ENCODE measurements at regions not wholly inside any gene's neighbourhood (a gene's known extent, or its start where the extent isn't known, plus 50 kb on each side); places are given as distances from the start of the nearest gene placed in this dataset.

GRCh38 chr18:77833807-77834206, 584.2 kb downstream of the GALR1 start:
- no peak overlapping the region for H3K4me3 ChIP-seq (IDR thresholded peaks at IDR 0.05; ENCODE audit: insufficient read depth, low read depth, low read length)
- H3K4me1 ChIP-seq (ENCODE audit: low read depth, poor library complexity, severe bottlenecking): no peaks in the 10 kb centered on the region
- H3K27ac ChIP-seq: no peak overlapping the region
- H4K20me1 ChIP-seq (ENCODE audit: insufficient read depth): no peaks in the 10 kb centered on the region
- no peak overlapping the region for H2AFZ ChIP-seq (ENCODE audit: low read depth)
- no peak for TF ChIP-seq CTCF (conservative IDR thresholded peaks at IDR 0.05; ENCODE audit: low read depth, low read length)
- no peak overlapping the region for H3K4me2 ChIP-seq
- no peaks in the 10 kb centered on the region for H3K79me2 ChIP-seq (ENCODE audit: insufficient read depth, low read depth)
- H3K27me3 ChIP-seq (ENCODE audit: insufficient read depth, low read depth): no peaks in the 10 kb centered on the region
- no peaks in the 10 kb centered on the region for H3K36me3 ChIP-seq (ENCODE audit: insufficient read depth)
- no peak overlapping the region for H3K9ac ChIP-seq

- no peak overlapping the region for H2AFZ ChIP-seq (ENCODE audit: low read depth)
- no peaks in the 10 kb centered on the region for H3K36me3 ChIP-seq (ENCODE audit: insufficient read depth)
- H3K4me1 ChIP-seq (ENCODE audit: low read depth, poor library complexity, severe bottlenecking): no peaks in the 10 kb centered on the region
- H3K27me3 ChIP-seq (ENCODE audit: insufficient read depth, low read depth): no peaks in the 10 kb centered on the region
- H4K20me1 ChIP-seq (ENCODE audit: insufficient read depth): no peaks in the 10 kb centered on the region
- no peak overlapping the region for H3K27ac ChIP-seq
- no peak overlapping the region for H3K4me3 ChIP-seq (IDR thresholded peaks at IDR 0.05; ENCODE audit: insufficient read depth, low read depth, low read length)
- H3K4me2 ChIP-seq: no peak overlapping the region
- no peak for TF ChIP-seq CTCF (conservative IDR thresholded peaks at IDR 0.05; ENCODE audit: low read depth, low read length)
- no peak overlapping the region for H3K9ac ChIP-seq
- no peaks in the 10 kb centered on the region for H3K79me2 ChIP-seq (ENCODE audit: insufficient read depth, low read depth)
Observed at GRCh38 chr18:77851802-77852201, 602.2 kb downstream of the GALR1 start.

GRCh38 chr18:77853859-77854258, 604.2 kb downstream of the GALR1 start:
- Histone ChIP-seq H3K4me2 (no peak overlapping the region), H3K4me3 (IDR thresholded peaks at IDR 0.05; ENCODE audit: insufficient read depth, low read depth, low read length) (no peak overlapping the region), H4K20me1 (ENCODE audit: insufficient read depth) (no peaks in the 10 kb centered on the region), H3K4me1 (ENCODE audit: low read depth, poor library complexity, severe bottlenecking) (no peaks in the 10 kb centered on the region), H3K27me3 (ENCODE audit: insufficient read depth, low read depth) (no peaks in the 10 kb centered on the region), H3K79me2 (ENCODE audit: insufficient read depth, low read depth) (no peaks in the 10 kb centered on the region), H3K9ac (no peak overlapping the region), H3K36me3 (ENCODE audit: insufficient read depth) (no peaks in the 10 kb centered on the region), H3K27ac (no peak overlapping the region), H2AFZ (ENCODE audit: low read depth) (no peak overlapping the region)
- no peak for TF ChIP-seq CTCF (conservative IDR thresholded peaks at IDR 0.05; ENCODE audit: low read depth, low read length)

GRCh38 chr18:77857678-77858655, 608.3 kb downstream of the GALR1 start:
- Histone ChIP-seq H3K4me3 (IDR thresholded peaks at IDR 0.05; ENCODE audit: insufficient read depth, low read depth, low read length) (no peak overlapping the region), H3K4me2 (no peak overlapping the region), H3K36me3 (ENCODE audit: insufficient read depth) (no peaks in the 10 kb centered on the region), H3K4me1 (ENCODE audit: low read depth, poor library complexity, severe bottlenecking) (no peaks in the 10 kb centered on the region), H3K9ac (no peak overlapping the region), H3K27me3 (ENCODE audit: insufficient read depth, low read depth) (no peaks in the 10 kb centered on the region), H4K20me1 (ENCODE audit: insufficient read depth) (no peaks in the 10 kb centered on the region), H3K79me2 (ENCODE audit: insufficient read depth, low read depth) (no peaks in the 10 kb centered on the region), H3K27ac (no peak overlapping the region), H2AFZ (ENCODE audit: low read depth) (no peak overlapping the region)
- no peak for TF ChIP-seq CTCF (conservative IDR thresholded peaks at IDR 0.05; ENCODE audit: low read depth, low read length)

Measured in KMS-11 (cell line).